Liver (tissue), 8 donors: ENCODE measurements at regions not wholly inside any gene's neighbourhood (a gene's known extent, or its start where the extent isn't known, plus 50 kb on each side); places are given as distances from the start of the nearest gene placed in this dataset.

ENCODE experiments used
- DNase-seq: peaks from one replicate; pipeline ENCODE4 v3.0.0-alpha.2; 2017; ENCODE audit warnings: low spot score
- H3K27ac ChIP-seq, 2 donors: one replicate each; pipeline ENCODE4 v1.7.0; 2013; ENCODE audit warnings: inconsistent platforms in 2 of 2, low read length in 2 of 2, control low read depth in 1 of 2, low read depth in 1 of 2, mild to moderate bottlenecking in 1 of 2
- H3K27me3 ChIP-seq, 4 donors: one replicate each; pipeline versions ENCODE4 v1.6.1 to v1.7.0; 2013; ENCODE audit warnings: low read length in 3 of 4, inconsistent platforms in 1 of 4, mild to moderate bottlenecking in 1 of 4, moderate library complexity in 1 of 4; ENCODE audit not compliant: control insufficient read depth in 4 of 4, insufficient read depth in 4 of 4
- H3K36me3 ChIP-seq, 4 donors: one replicate each; pipeline versions ENCODE4 v1.6.1 to v1.7.0; 2013; ENCODE audit warnings: low read length in 3 of 4, mild to moderate bottlenecking in 3 of 4, low read depth in 1 of 4, moderate library complexity in 1 of 4; ENCODE audit not compliant: control insufficient read depth in 4 of 4, insufficient read depth in 3 of 4
- H3K4me1 ChIP-seq, 4 donors: one replicate each; pipeline versions ENCODE4 v1.6.1 to v1.7.0; 2013; ENCODE audit warnings: low read length in 3 of 4, mild to moderate bottlenecking in 3 of 4, moderate library complexity in 1 of 4; ENCODE audit not compliant: control insufficient read depth in 4 of 4, insufficient read depth in 4 of 4
- H3K4me3 ChIP-seq, 3 donors: one replicate each; pipeline versions ENCODE4 v1.6.1 to v1.7.0; 2013; ENCODE audit warnings: low read length in 3 of 3, control low read depth in 1 of 3, low read depth in 1 of 3, mild to moderate bottlenecking in 1 of 3
- H3K9ac ChIP-seq, 2 donors: one replicate each; pipeline ENCODE4 v1.7.0; 2013; ENCODE audit warnings: low read length in 2 of 2, mild to moderate bottlenecking in 2 of 2, moderate library complexity in 2 of 2, control low read depth in 1 of 2, low read depth in 1 of 2
- H3K9me3 ChIP-seq, 4 donors: one replicate each; pipeline versions ENCODE4 v1.6.1 to v1.7.0; 2013; ENCODE audit warnings: low read length in 3 of 4; ENCODE audit not compliant: control insufficient read depth in 4 of 4
- ATF3 ChIP-seq: IDR thresholded peaks from 2 replicates; pipeline ENCODE4 v1.6.1; 2016; ENCODE audit warnings: antibody characterized with exemption
- CTCF ChIP-seq: fragments of 150-350 bp; IDR thresholded peaks from 2 replicates; pipeline ENCODE4 v1.5.1; 2017; ENCODE audit warnings: improper control_type of control experiment, low read depth, low read length; ENCODE audit not compliant: missing input control
- EGR1 ChIP-seq, 2 donors: IDR thresholded peaks; 2 replicates each; pipeline ENCODE4 v1.6.1; 2016 to 2018; ENCODE audit warnings: antibody characterized with exemption in 2 of 2, low read depth in 2 of 2
- FOXA1 ChIP-seq: IDR thresholded peaks from 2 replicates; pipeline ENCODE4 v1.6.1; 2016; ENCODE audit warnings: antibody characterized with exemption
- GABPA ChIP-seq, 2 donors: IDR thresholded peaks in 1 of 2; conservative IDR thresholded peaks in 1 of 2; 2 replicates each; pipeline ENCODE4 v1.6.1; 2016; ENCODE audit warnings: antibody characterized with exemption in 2 of 2, mild to moderate bottlenecking in 1 of 2, moderate library complexity in 1 of 2
- HNF4A ChIP-seq, 2 donors: conservative IDR thresholded peaks; 2 replicates each; pipeline ENCODE4 v1.6.1; 2016; ENCODE audit warnings: antibody characterized with exemption in 2 of 2, mild to moderate bottlenecking in 2 of 2
- HNF4G ChIP-seq: IDR thresholded peaks from 2 replicates; pipeline ENCODE4 v1.6.1; 2016; ENCODE audit warnings: antibody characterized with exemption
- JUND ChIP-seq, 2 donors: IDR thresholded peaks; 2 replicates each; pipeline ENCODE4 v1.6.1; 2016; ENCODE audit warnings: antibody characterized with exemption in 2 of 2
- NR2F2 ChIP-seq: IDR thresholded peaks from 2 replicates; pipeline ENCODE4 v1.6.1; 2016; ENCODE audit warnings: antibody characterized with exemption
- RAD21 ChIP-seq, 2 donors: IDR thresholded peaks; 2 replicates each; pipeline ENCODE4 v1.6.1; 2016; ENCODE audit warnings: antibody characterized with exemption in 2 of 2, mild to moderate bottlenecking in 2 of 2
- RXRA ChIP-seq, 2 donors: IDR thresholded peaks; 2 replicates each; pipeline ENCODE4 v1.6.1; 2017 to 2018; ENCODE audit warnings: antibody characterized with exemption in 2 of 2, mild to moderate bottlenecking in 1 of 2
- SP1 ChIP-seq: IDR thresholded peaks from 2 replicates; pipeline ENCODE4 v1.6.1; 2018; ENCODE audit warnings: antibody characterized with exemption, mild to moderate bottlenecking
- TAF1 ChIP-seq: conservative IDR thresholded peaks from 2 replicates; pipeline ENCODE4 v1.6.1; 2016; ENCODE audit warnings: antibody characterized with exemption, mild to moderate bottlenecking
- YY1 ChIP-seq: IDR thresholded peaks from 2 replicates; pipeline ENCODE4 v1.6.1; 2016; ENCODE audit warnings: antibody characterized with exemption, mild to moderate bottlenecking
- WGBS: extraction: QIAGEN DNeasy Blood & Tissue Kit; methylation state at CpG from one replicate; pipeline ENCODE4 v1.1.7; 2013; 5-methylcytosine and 5-hydroxymethylcytosine counted together
- TF ChIP-seq, protein P1 (sequence below): IDR thresholded peaks from 2 replicates; pipeline ENCODE4 v1.6.1; 2016; ENCODE audit warnings: antibody characterized with exemption, mild to moderate bottlenecking
- TF ChIP-seq, protein P2 (sequence below): IDR thresholded peaks from 2 replicates; pipeline ENCODE4 v1.6.1; 2016; ENCODE audit warnings: antibody characterized with exemption
- TF ChIP-seq, protein P3 (sequence below): IDR thresholded peaks from 2 replicates; pipeline ENCODE4 v1.6.1; 2016; ENCODE audit warnings: antibody characterized with exemption
- donor health status: healthy.
- donor health status: healthy.
- donor health status: healthy.
- donor health status: healthy.
- donor health status: healthy.

DNA sequence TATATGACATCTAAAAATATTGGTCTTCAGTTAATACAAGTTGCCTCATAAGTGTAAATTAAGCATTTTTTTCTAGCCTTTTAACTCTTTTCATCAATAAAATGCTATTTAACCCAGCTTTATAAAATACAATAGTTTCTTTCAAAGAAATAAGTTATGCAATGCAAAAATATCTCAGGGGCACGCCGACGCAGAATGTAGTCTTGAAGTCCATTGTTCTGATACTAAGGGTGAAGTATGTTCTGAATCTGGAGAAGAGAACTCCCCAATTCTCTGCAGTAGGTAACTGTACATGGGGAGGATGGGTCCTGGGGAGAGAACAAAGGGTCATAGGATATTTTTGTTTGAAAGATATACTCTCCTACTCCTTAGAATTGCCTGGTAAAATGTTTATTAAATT, 256.6 kb upstream of the NDST4 start:
- 91% methylated on average over 3 of the region's 3 CpGs for WGBS
- H3K9me3 ChIP-seq = no peaks in the 10 kb centered on the region
- no peaks in the 10 kb centered on the region for H3K36me3 ChIP-seq
- DNase-seq = no peak
- H3K9ac ChIP-seq = no peak overlapping the region
- H3K4me1 ChIP-seq = no peaks in the 10 kb centered on the region
- no peak overlapping the region for H3K4me3 ChIP-seq
- no peak overlapping the region for H3K27ac ChIP-seq
- H3K27me3 ChIP-seq = peaks cover 0 to 5% (median 0%) of the 10 kb centered on the region in 4 donors
- no peak for TF ChIP-seq RAD21 (IDR thresholded peaks at IDR 0.05)
- TF ChIP-seq CTCF = no peak
- no peak for TF ChIP-seq EGR1 (IDR thresholded peaks at IDR 0.05; ENCODE audit: low read depth in 2 of 2)
- no peak for TF ChIP-seq NR2F2
- no peak for TF ChIP-seq TAF1
- no peak for TF ChIP-seq HNF4G
- TF ChIP-seq FOXA1 = no peak
- no peak for TF ChIP-seq HNF4A (conservative IDR thresholded peaks at IDR 0.05)
- TF ChIP-seq, protein P1, sequence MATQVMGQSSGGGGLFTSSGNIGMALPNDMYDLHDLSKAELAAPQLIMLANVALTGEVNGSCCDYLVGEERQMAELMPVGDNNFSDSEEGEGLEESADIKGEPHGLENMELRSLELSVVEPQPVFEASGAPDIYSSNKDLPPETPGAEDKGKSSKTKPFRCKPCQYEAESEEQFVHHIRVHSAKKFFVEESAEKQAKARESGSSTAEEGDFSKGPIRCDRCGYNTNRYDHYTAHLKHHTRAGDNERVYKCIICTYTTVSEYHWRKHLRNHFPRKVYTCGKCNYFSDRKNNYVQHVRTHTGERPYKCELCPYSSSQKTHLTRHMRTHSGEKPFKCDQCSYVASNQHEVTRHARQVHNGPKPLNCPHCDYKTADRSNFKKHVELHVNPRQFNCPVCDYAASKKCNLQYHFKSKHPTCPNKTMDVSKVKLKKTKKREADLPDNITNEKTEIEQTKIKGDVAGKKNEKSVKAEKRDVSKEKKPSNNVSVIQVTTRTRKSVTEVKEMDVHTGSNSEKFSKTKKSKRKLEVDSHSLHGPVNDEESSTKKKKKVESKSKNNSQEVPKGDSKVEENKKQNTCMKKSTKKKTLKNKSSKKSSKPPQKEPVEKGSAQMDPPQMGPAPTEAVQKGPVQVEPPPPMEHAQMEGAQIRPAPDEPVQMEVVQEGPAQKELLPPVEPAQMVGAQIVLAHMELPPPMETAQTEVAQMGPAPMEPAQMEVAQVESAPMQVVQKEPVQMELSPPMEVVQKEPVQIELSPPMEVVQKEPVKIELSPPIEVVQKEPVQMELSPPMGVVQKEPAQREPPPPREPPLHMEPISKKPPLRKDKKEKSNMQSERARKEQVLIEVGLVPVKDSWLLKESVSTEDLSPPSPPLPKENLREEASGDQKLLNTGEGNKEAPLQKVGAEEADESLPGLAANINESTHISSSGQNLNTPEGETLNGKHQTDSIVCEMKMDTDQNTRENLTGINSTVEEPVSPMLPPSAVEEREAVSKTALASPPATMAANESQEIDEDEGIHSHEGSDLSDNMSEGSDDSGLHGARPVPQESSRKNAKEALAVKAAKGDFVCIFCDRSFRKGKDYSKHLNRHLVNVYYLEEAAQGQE = no peak
- TF ChIP-seq YY1 = no peak
- no peak for TF ChIP-seq RXRA (IDR thresholded peaks at IDR 0.05)
- TF ChIP-seq JUND (IDR thresholded peaks at IDR 0.05) = no peak
- TF ChIP-seq, protein P2, sequence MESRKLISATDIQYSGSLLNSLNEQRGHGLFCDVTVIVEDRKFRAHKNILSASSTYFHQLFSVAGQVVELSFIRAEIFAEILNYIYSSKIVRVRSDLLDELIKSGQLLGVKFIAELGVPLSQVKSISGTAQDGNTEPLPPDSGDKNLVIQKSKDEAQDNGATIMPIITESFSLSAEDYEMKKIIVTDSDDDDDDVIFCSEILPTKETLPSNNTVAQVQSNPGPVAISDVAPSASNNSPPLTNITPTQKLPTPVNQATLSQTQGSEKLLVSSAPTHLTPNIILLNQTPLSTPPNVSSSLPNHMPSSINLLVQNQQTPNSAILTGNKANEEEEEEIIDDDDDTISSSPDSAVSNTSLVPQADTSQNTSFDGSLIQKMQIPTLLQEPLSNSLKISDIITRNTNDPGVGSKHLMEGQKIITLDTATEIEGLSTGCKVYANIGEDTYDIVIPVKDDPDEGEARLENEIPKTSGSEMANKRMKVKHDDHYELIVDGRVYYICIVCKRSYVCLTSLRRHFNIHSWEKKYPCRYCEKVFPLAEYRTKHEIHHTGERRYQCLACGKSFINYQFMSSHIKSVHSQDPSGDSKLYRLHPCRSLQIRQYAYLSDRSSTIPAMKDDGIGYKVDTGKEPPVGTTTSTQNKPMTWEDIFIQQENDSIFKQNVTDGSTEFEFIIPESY = no peak
- no peak for TF ChIP-seq ATF3
- TF ChIP-seq GABPA (IDR thresholded peaks at IDR 0.05 in 1 of 2, conservative IDR thresholded peaks at IDR 0.05 in 1 of 2) = no peak
- TF ChIP-seq, protein P3, sequence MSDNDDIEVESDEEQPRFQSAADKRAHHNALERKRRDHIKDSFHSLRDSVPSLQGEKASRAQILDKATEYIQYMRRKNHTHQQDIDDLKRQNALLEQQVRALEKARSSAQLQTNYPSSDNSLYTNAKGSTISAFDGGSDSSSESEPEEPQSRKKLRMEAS = no peak

GRCh38 chr4:115366390-115366789, 253.0 kb upstream of the NDST4 start:
- Histone ChIP-seq H3K9me3 (no peaks in the 10 kb centered on the region), H3K9ac (no peak overlapping the region), H3K27ac (no peak overlapping the region), H3K27me3 (peaks cover 0 to 2% (median 0%) of the 10 kb centered on the region in 4 donors), H3K4me3 (no peak overlapping the region), H3K36me3 (no peaks in the 10 kb centered on the region), H3K4me1 (no peaks in the 10 kb centered on the region)
- TF ChIP-seq SP1 (no peak), RXRA (IDR thresholded peaks at IDR 0.05) (no peak), FOXA1 (no peak), JUND (IDR thresholded peaks at IDR 0.05) (no peak), RAD21 (IDR thresholded peaks at IDR 0.05) (no peak), ATF3 (no peak), GABPA (IDR thresholded peaks at IDR 0.05 in 1 of 2, conservative IDR thresholded peaks at IDR 0.05 in 1 of 2) (no peak), HNF4A (conservative IDR thresholded peaks at IDR 0.05) (no peak)
- TF ChIP-seq, protein P3 = no peak
- TF ChIP-seq, protein P2 = no peak
- WGBS = 82% methylated on average over 4 of the region's 4 CpGs
- no peak for DNase-seq
